GM23248 (cell line): ENCODE measurements at regions not wholly inside any gene's neighbourhood (a gene's known extent, or its start where the extent isn't known, plus 50 kb on each side); places are given as distances from the start of the nearest gene placed in this dataset. TPM values are rescaled to one million over a fixed set of nuclear protein-coding genes. Genes with fewer than 3 reads are reported as not detected.

ENCODE experiments used
- DNase-seq: peaks from one replicate; pipeline ENCODE4 v3.0.0-alpha.2; 2015
- H2AFZ ChIP-seq: fragments of 200-600 bp; sonication (generic); 2 replicates; pipeline ENCODE4 v1.6.1; 2016; ENCODE audit warnings: antibody characterized with exemption
- H3F3A ChIP-seq: fragments of 200-600 bp; sonication (generic); 2 replicates; pipeline ENCODE4 v1.6.1; 2016; ENCODE audit warnings: mild to moderate bottlenecking, antibody characterized with exemption, mixed run types; ENCODE audit not compliant: insufficient read depth
- H3K27ac ChIP-seq: fragments of 200-600 bp; sonication (generic); 2 replicates; pipeline ENCODE4 v1.5.1; 2016; ENCODE audit warnings: mild to moderate bottlenecking
- H3K27me3 ChIP-seq: fragments of 200-600 bp; sonication (generic); replicated peaks from 2 replicates; pipeline ENCODE4 v1.6.1; 2016; ENCODE audit warnings: mild to moderate bottlenecking; ENCODE audit not compliant: insufficient read depth
- H3K36me3 ChIP-seq: fragments of 200-600 bp; sonication (generic); 2 replicates; pipeline ENCODE4 v1.6.1; 2016; ENCODE audit warnings: low read depth, mild to moderate bottlenecking
- H3K4me1 ChIP-seq: fragments of 200-600 bp; sonication (generic); 2 replicates; pipeline ENCODE4 v1.6.1; 2016; ENCODE audit warnings: mild to moderate bottlenecking; ENCODE audit not compliant: insufficient read depth
- H3K4me2 ChIP-seq: fragments of 200-600 bp; sonication (generic); one replicate; pipeline ENCODE4 v1.6.1; 2016; ENCODE audit warnings: mild to moderate bottlenecking; ENCODE audit not compliant: unreplicated experiment
- H3K4me3 ChIP-seq: fragments of 200-600 bp; sonication (generic); 2 replicates; pipeline ENCODE4 v1.5.1; 2016; ENCODE audit warnings: mild to moderate bottlenecking
- H3K79me2 ChIP-seq: fragments of 200-600 bp; sonication (generic); 2 replicates; pipeline ENCODE4 v1.6.1; 2016; ENCODE audit warnings: mild to moderate bottlenecking; ENCODE audit not compliant: insufficient read depth
- H3K9ac ChIP-seq: fragments of 200-600 bp; sonication (generic); 2 replicates; pipeline ENCODE4 v1.6.1; 2016; ENCODE audit warnings: mild to moderate bottlenecking
- H3K9me2 ChIP-seq: fragments of 200-600 bp; sonication (generic); 2 replicates; pipeline ENCODE4 v1.6.1; 2016; ENCODE audit warnings: mixed run types, mild to moderate bottlenecking, moderate library complexity; ENCODE audit not compliant: insufficient read depth
- H3K9me3 ChIP-seq: fragments of 200-600 bp; sonication (generic); one replicate; pipeline ENCODE4 v1.6.1; 2017; ENCODE audit warnings: low read depth
- H4K20me1 ChIP-seq: fragments of 200-600 bp; sonication (generic); 2 replicates; pipeline ENCODE4 v1.6.0; 2016; ENCODE audit not compliant: insufficient read depth
- EZH2 ChIP-seq: fragments of 200-600 bp; sonication (generic); IDR thresholded peaks from 2 replicates; pipeline ENCODE4 v1.6.1; 2018; ENCODE audit warnings: antibody characterized with exemption, mild to moderate bottlenecking; ENCODE audit not compliant: insufficient read depth, poor library complexity, severe bottlenecking
- EZH2phosphoT487 ChIP-seq: fragments of 200-600 bp; sonication (generic); IDR thresholded peaks from 2 replicates; pipeline ENCODE4 v1.6.1; 2018; ENCODE audit warnings: antibody characterized with exemption, moderate library complexity, mild to moderate bottlenecking, low read depth; ENCODE audit not compliant: insufficient read depth
- WGBS, 2 experiments: methylation state at CpG; one replicate each; pipeline ENCODE4 v1.1.6; 2015 to 2017; ENCODE audit warnings: low lambda C conversion rate in 2 of 2, low coverage in 1 of 2; ENCODE audit errors: missing lambda C conversion rate in 2 of 2; 5-methylcytosine and 5-hydroxymethylcytosine counted together
- in situ Hi-C: fragments of 300-500 bp; cut with MboI; formaldehyde crosslinking; loops from 2 replicates; pipeline ENCODE4 v1.15.0; 2020
- microRNA counts: library from miRNA; unstranded; fragments of <30 nt; microRNA quantifications from one replicate; lab custom pipeline; 2016
- small RNA-seq: library from RNA; depleted of rRNA; stranded (forward); fragments of <200 nt; gene quantifications from one replicate; pipeline ENCODE3, GENCODE V24; 2014; ENCODE audit warnings: low read depth, low replicate concordance

- WGBS, 2 experiments, result 12 to 18% methylated on average over 2 of the region's 2 CpGs
- no peak for DNase-seq
- Histone ChIP-seq H3F3A (no peaks in the 10 kb centered on the region), H3K4me2 (no peak overlapping the region), H4K20me1 (no peaks in the 10 kb centered on the region), H3K4me1 (no peaks in the 10 kb centered on the region), H3K9me3 (no peaks in the 10 kb centered on the region), H3K9me2 (no peaks in the 10 kb centered on the region), H3K27ac (no peak overlapping the region), H3K79me2 (no peaks in the 10 kb centered on the region), H3K4me3 (no peak overlapping the region), H3K27me3 (no peaks in the 10 kb centered on the region), H3K36me3 (no peaks in the 10 kb centered on the region), H2AFZ (no peak overlapping the region), H3K9ac (no peak overlapping the region)
- no peak for TF ChIP-seq EZH2
- TF ChIP-seq EZH2phosphoT487, result no peak
- in situ Hi-C loops, result no loop called here
These were observed 56.4 kb upstream of the MIR17HG start for GRCh38 chr13:91291078-91291477.

- Histone ChIP-seq H2AFZ (no peak overlapping the region), H3K4me1 (no peaks in the 10 kb centered on the region), H3K9me2 (no peaks in the 10 kb centered on the region), H3K27ac (no peak overlapping the region), H3K79me2 (no peaks in the 10 kb centered on the region), H3K9me3 (no peaks in the 10 kb centered on the region), H3K27me3 (no peaks in the 10 kb centered on the region), H3K9ac (no peak overlapping the region), H4K20me1 (no peaks in the 10 kb centered on the region), H3F3A (no peaks in the 10 kb centered on the region), H3K4me2 (no peak overlapping the region), H3K36me3 (no peaks in the 10 kb centered on the region), H3K4me3 (no peak overlapping the region)
- TF ChIP-seq EZH2, result no peak
- TF ChIP-seq EZH2phosphoT487, result no peak
- WGBS, 2 experiments, result 24 to 28% methylated on average over 7 of the region's 7 CpGs
- in situ Hi-C loops, result no loop called here
- no peak for DNase-seq
These were observed 54.8 kb upstream of the MIR17HG start for GRCh38 chr13:91292630-91293221.

- Histone ChIP-seq H2AFZ (no peak overlapping the region; the same call in 1 of the 2 replicates), H3K9me3 (no peaks in the 10 kb centered on the region), H3K27me3 (no peaks in the 10 kb centered on the region), H3K9ac (no peak overlapping the region), H3K27ac (no peak overlapping the region), H3K9me2 (no peaks in the 10 kb centered on the region), H3K79me2 (no peaks in the 10 kb centered on the region), H3K4me1 (no peaks in the 10 kb centered on the region), H3K4me2 (no peak overlapping the region), H3K4me3 (no peak overlapping the region), H4K20me1 (no peaks in the 10 kb centered on the region), H3K36me3 (no peaks in the 10 kb centered on the region), H3F3A (no peaks in the 10 kb centered on the region)
- in situ Hi-C loops, result no loop called here
- TF ChIP-seq EZH2, result no peak
- no peak for TF ChIP-seq EZH2phosphoT487
- no peak for DNase-seq
- 42 to 44% methylated on average over 14 to 15 of the region's 15 CpGs for WGBS, 2 experiments
These were observed 51.6 kb upstream of the MIR17HG start for GRCh38 chr13:91295712-91296410.

GRCh38 chr13:91297503-91297902 lies 50.0 kb upstream of the MIR17HG start:
- Histone ChIP-seq H3K27me3 (no peaks in the 10 kb centered on the region), H3K4me3 (no peak overlapping the region), H3K27ac (no peak overlapping the region), H2AFZ (no peak overlapping the region), H3K36me3 (no peaks in the 10 kb centered on the region), H3K79me2 (no peaks in the 10 kb centered on the region), H3K4me1 (no peaks in the 10 kb centered on the region), H3K9me3 (no peaks in the 10 kb centered on the region), H3K9ac (no peak overlapping the region), H3K9me2 (no peaks in the 10 kb centered on the region), H4K20me1 (no peaks in the 10 kb centered on the region), H3K4me2 (no peak overlapping the region), H3F3A (no peaks in the 10 kb centered on the region)
- TF ChIP-seq EZH2phosphoT487 (no peak), EZH2 (no peak)
- 9 to 11% methylated on average over 2 of the region's 2 CpGs for WGBS, 2 experiments
- DNase-seq, result no peak
- in situ Hi-C loops, result no loop called here

MicroRNAs in the stretch of these regions (microRNA counts, 767-probe panel; counts per million panel counts)
- microRNA hsa-miR-622 (lab: Ali Mortazavi, UCI), result 447 counts per million, percentile 86 among the panel's probes with 10 or more counts

Small RNA genes in the stretch of these regions (small RNA-seq; reads per million reads assigned to genes)
- gene AL445647.2 (not detected), gene BRK1P2 (not detected), gene RF00212 (not detected), gene RNA5SP34 (not detected), gene RNU6-75P (not detected)
